Lung (tissue), 11 donors: ENCODE measurements at regions not wholly inside any gene's neighbourhood (a gene's known extent, or its start where the extent isn't known, plus 50 kb on each side); places are given as distances from the start of the nearest gene placed in this dataset.

ENCODE experiments used
- ATAC-seq: fragments of 200-7000 bp; cut with Tn5 transposase; one replicate; pipeline ENCODE4 v1.9.1; 2020; ENCODE audit warnings: moderate number of reproducible peaks; ENCODE audit not compliant: insufficient read depth, low FRiP score
- DNase-seq, 3 donors: peaks; one replicate each; pipeline ENCODE4 v3.0.0-alpha.2; 2013 to 2017
- H3K27ac ChIP-seq, 2 donors: one replicate each; pipeline ENCODE4 v1.5.1; 2013; ENCODE audit warnings: mild to moderate bottlenecking in 2 of 2, moderate library complexity in 2 of 2, control low read depth in 1 of 2, inconsistent platforms in 1 of 2, low read depth in 1 of 2, low read length in 1 of 2
- H3K27me3 ChIP-seq, 3 donors: one replicate each; pipeline ENCODE4 v1.5.1; 2013; ENCODE audit warnings: low read length in 2 of 3; ENCODE audit not compliant: control insufficient read depth in 3 of 3, insufficient read depth in 3 of 3
- H3K36me3 ChIP-seq, 4 donors: one replicate each; pipeline ENCODE4 v1.5.1; 2013; ENCODE audit warnings: low read length in 4 of 4, mild to moderate bottlenecking in 1 of 4, moderate library complexity in 1 of 4; ENCODE audit not compliant: control insufficient read depth in 4 of 4, insufficient read depth in 4 of 4
- H3K4me1 ChIP-seq, 5 donors: one replicate each; pipeline ENCODE4 v1.5.1; 2013; ENCODE audit warnings: low read length in 5 of 5, mild to moderate bottlenecking in 2 of 5, moderate library complexity in 1 of 5; ENCODE audit not compliant: control insufficient read depth in 5 of 5, insufficient read depth in 5 of 5
- H3K4me3 ChIP-seq: one replicate; pipeline ENCODE4 v1.5.1; 2013; ENCODE audit warnings: mild to moderate bottlenecking, control low read depth, moderate library complexity
- H3K9ac ChIP-seq, 2 donors: one replicate each; pipeline ENCODE4 v1.5.1; 2013; ENCODE audit warnings: low read length in 2 of 2, control low read depth in 1 of 2; ENCODE audit not compliant: insufficient read depth in 1 of 2
- H3K9me3 ChIP-seq, 4 donors: one replicate each; pipeline ENCODE4 v1.5.1; 2013; ENCODE audit warnings: low read length in 3 of 4, mild to moderate bottlenecking in 1 of 4, moderate library complexity in 1 of 4; ENCODE audit not compliant: control insufficient read depth in 4 of 4, insufficient read depth in 3 of 4
- CTCF ChIP-seq: IDR thresholded peaks from 2 replicates; pipeline ENCODE4 v1.5.1; 2012; ENCODE audit warnings: mild to moderate bottlenecking; ENCODE audit errors: control extremely low read depth, extremely low read depth
- whole genome bisulfite sequencing, 2 donors: extraction: QIAGEN DNeasy Blood & Tissue Kit; methylation state at CpG; one replicate each; pipeline ENCODE4 v1.1.7; 2013; 5-methylcytosine and 5-hydroxymethylcytosine counted together
- donor health status: control.
- donor health status: control.
- donor health status: Bipolar disorder and iron deficiency.
- donor health status: healthy.
- donor health status: DM: yes; HTN: yes; CAD: no.

DNA sequence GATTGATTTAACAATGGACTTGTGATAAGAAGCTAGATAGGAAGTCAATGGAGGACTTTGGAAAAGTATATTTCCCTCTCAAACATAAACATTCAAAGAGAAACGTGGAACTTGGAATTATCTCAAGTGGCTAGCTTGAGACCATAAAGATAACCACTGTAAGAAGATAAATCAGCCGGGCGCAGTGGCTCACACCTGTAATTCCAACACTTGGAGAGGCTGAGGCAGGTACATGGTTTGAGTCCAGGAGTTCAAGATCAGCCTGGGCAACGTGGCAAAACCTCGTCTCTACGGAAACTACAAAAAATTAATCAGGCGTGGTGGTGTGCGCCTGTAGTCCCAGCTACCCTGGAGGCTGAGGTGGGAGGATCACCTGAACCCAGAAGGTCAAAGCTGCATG lies 405.9 kb upstream of the ACVR2A start:
- no peak for ATAC-seq
- no peak for DNase-seq
- peaks cover 0 to 7% (median 0%) of the 10 kb centered on the region in 5 donors for H3K4me1 ChIP-seq
- no peak overlapping the region for H3K4me3 ChIP-seq
- no peaks in the 10 kb centered on the region for H3K27me3 ChIP-seq
- no peaks in the 10 kb centered on the region for H3K36me3 ChIP-seq
- TF ChIP-seq CTCF, result no peak
- H3K9me3 ChIP-seq, result no peaks in the 10 kb centered on the region
- 84 to 90% methylated on average over 8 of the region's 8 CpGs for WGBS, 2 donors
- H3K9ac ChIP-seq, result no peak overlapping the region
- no peak overlapping the region for H3K27ac ChIP-seq

DNA sequence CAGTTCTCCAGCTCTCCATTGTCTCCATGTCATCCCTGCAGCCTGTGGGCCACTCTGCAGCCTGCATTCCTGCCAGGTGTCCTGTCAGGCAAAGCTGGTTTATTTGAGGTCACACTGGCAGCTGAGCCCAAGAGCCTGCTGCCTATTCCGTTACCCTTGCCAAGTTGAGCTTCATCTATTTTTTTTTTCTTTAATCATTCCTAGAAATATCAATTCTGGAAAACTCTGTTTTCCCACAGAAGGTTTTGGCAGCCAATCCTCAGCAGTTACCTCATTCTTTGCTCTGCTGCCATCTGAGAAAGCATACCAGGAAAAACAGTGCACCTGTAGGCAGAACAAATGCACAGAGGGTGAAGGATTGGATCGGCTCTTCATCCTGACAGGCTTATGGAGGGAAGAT lies 411.0 kb upstream of the ACVR2A start:
- 74 to 86% methylated on average over 2 of the region's 2 CpGs for WGBS, 2 donors
- Histone ChIP-seq H3K4me3 (no peak overlapping the region), H3K36me3 (no peaks in the 10 kb centered on the region), H3K9me3 (no peaks in the 10 kb centered on the region), H3K4me1 (no peaks in the 10 kb centered on the region), H3K9ac (no peak overlapping the region), H3K27me3 (no peaks in the 10 kb centered on the region), H3K27ac (no peak overlapping the region)
- DNase-seq, result no peak
- ATAC-seq, result no peak
- TF ChIP-seq CTCF, result no peak

GRCh38 chr2:147430408-147430807 lies 414.4 kb upstream of the ACVR2A start:
- Histone ChIP-seq H3K36me3 (no peaks in the 10 kb centered on the region), H3K27ac (no peak overlapping the region), H3K4me1 (no peaks in the 10 kb centered on the region), H3K9me3 (no peaks in the 10 kb centered on the region), H3K9ac (no peak overlapping the region), H3K27me3 (no peaks in the 10 kb centered on the region), H3K4me3 (no peak overlapping the region)
- no peak for TF ChIP-seq CTCF
- ATAC-seq (no peak), DNase-seq (no peak)
- 79 to 81% methylated on average over 3 of the region's 3 CpGs for WGBS, 2 donors

DNA sequence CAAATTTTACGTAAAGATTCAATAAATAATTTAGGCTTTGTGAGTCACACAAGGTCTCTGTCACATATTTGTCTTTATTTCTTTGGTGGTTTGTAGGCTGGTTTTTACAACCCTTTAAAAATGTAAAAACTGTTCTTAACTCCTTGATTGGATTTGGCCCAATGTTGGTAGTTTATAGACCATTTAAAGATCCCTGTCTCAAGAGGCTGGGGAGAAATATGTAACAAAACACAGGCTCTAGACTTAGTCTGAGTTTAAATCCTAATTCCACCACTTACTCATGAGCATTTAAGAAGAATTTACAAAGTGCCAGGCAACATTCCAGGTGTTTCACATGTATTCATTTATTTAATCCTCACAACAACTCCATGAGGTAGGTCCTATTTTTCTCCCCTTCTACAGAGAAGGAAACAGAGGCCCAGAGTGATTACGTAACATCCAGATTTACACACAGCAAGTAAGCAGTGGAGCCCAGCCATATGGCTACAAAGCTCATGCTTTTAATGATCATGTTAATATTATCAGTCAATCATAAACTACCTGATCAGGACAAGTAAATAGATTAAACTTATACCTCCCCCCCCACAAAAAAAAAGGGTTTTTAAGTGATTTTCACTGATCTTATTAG lies 416.6 kb upstream of the ACVR2A start:
- no peaks in the 10 kb centered on the region for H3K4me1 ChIP-seq
- no peaks in the 10 kb centered on the region for H3K36me3 ChIP-seq
- H3K9ac ChIP-seq, result no peak overlapping the region
- no peak overlapping the region for H3K27ac ChIP-seq
- no peaks in the 10 kb centered on the region for H3K9me3 ChIP-seq
- H3K27me3 ChIP-seq, result no peaks in the 10 kb centered on the region
- no peak overlapping the region for H3K4me3 ChIP-seq
- no peak for DNase-seq
- ATAC-seq, result no peak
- TF ChIP-seq CTCF, result no peak
- WGBS, 2 donors, result 92 to 98% methylated on average over 2 of the region's 2 CpGs
